ENCODE measurements at regions not wholly inside any gene's neighbourhood (a gene's known extent, or its start where the extent isn't known, plus 50 kb on each side); places are given as distances from the start of the nearest gene placed in this dataset.

DNA sequence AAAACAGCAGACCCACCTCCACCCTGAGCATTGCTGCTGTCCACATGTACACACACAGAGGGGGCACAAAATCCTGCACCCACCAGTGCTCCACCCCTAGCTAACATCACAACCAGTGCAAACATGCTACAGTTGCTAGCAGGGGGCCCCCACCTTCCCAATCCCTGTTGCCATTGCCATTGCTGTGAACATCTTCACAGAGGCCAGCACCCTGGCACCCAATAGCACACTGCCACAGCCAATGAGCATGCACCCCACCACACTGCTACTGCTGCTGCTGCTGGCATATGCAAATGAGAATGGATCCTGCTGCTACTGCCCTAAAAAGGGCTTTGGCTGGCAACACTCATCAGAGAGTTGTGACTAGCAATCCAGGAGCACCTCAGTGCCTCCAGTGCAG is 1061.9 kb downstream of the ARAP2 start:
- no peak for ATAC-seq (ENCODE audit: poor library complexity)
- intact Hi-C loops (cut with DNase I), result no loop called here
- DNase-seq, result no peak

- ATAC-seq (ENCODE audit: poor library complexity), result no peak
- intact Hi-C loops (cut with DNase I), result no loop called here
- no peak for DNase-seq
Measured at GRCh38 chr4:35189988-35190613, 1054.2 kb downstream of the ARAP2 start.

DNA sequence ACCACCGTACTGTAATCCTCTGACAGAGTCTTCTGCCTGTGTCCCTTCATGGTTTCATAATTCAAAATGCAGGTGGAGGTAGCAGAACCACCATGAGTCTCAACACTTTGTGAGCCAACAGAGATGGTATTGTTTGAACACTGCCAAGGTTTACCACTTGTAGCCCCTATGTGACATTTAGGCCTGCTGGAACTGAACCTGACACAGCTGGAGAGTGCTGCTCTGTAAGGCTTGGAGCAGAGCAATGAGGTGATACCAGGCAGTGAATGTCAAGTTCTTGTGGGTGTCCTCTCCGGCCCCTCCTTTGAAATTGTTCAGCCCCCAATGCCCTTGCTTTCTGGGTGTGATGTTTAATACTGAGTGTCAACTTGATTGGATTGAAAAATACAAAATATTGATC is 1042.9 kb downstream of the ARAP2 start:
- no peak for DNase-seq
- intact Hi-C loops (cut with DNase I), result no loop called here
- ATAC-seq (ENCODE audit: poor library complexity), result no peak

DNA sequence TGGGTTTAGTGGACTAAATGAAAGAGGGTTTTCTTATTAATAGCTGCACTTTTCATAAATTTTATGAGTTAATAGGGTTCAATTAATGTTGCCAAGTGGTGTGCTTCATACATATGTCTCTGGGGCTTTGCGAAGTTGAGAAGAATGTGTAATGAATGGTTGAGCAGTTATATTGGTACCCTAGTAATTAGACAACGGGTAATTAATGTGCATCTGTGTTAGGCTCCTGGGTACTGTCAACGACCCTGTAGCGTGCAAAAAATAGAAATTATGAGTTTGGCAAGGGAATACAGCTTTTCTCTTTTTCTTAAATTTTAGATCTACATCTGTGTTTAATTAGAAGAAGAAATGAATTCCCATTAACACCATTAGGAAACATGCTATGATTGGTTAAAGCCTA is 1027.7 kb downstream of the ARAP2 start:
- no peak for DNase-seq
- intact Hi-C loops (cut with DNase I), result no loop called here
- ATAC-seq (ENCODE audit: poor library complexity), result no peak

GRCh38 chr4:35217331-35217730 is 1027.0 kb downstream of the ARAP2 start:
- no peak for ATAC-seq (ENCODE audit: poor library complexity)
- intact Hi-C loops (cut with DNase I), result no loop called here
- no peak for DNase-seq

DNA sequence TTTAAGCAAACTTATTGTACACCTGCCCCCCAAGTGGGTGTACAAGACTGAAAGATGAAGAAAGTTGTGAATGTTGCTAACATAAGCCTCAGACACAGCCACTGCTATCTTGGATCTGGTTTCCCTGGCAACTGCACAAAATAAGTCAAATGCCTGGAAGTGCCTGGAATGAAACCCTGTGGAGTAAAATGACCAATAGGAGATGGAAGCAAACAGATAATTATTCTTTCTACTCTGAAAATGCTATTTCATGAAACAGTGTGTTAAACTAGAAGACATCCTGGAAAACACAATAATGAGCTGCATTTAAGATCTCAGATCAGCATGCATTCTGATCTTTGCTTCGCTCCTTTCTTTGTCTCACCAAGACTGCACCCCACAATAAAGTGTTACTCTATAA is 1016.0 kb downstream of the ARAP2 start:
- intact Hi-C loops (cut with DNase I), result no loop called here
- DNase-seq (no peak), ATAC-seq (ENCODE audit: poor library complexity) (no peak)

DNA sequence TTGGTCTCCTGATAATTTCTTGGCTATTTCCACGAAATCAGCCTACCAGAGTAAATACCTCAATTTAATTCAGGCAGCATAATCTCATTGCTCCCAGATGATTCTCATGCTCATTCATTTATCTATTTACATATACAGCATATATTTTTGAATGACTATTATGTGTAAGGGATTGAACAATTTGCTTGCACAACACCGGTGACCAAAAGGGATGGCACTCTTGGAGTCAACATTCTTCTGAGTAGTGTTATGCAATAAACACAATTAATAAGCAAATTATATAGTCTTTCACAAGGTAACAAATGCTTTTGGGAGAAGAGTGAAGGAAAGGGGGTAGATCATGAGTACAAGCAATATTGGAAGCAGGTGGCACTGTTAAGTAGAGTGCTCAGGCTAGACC is 1015.3 kb downstream of the ARAP2 start:
- no peak for ATAC-seq (ENCODE audit: poor library complexity)
- DNase-seq, result no peak
- intact Hi-C loops (cut with DNase I), result no loop called here

- DNase-seq, result no peak
- intact Hi-C loops (cut with DNase I), result no loop called here
- ATAC-seq (ENCODE audit: poor library complexity), result no peak
Measured at GRCh38 chr4:35237924-35238323, 1006.4 kb downstream of the ARAP2 start.

DNA sequence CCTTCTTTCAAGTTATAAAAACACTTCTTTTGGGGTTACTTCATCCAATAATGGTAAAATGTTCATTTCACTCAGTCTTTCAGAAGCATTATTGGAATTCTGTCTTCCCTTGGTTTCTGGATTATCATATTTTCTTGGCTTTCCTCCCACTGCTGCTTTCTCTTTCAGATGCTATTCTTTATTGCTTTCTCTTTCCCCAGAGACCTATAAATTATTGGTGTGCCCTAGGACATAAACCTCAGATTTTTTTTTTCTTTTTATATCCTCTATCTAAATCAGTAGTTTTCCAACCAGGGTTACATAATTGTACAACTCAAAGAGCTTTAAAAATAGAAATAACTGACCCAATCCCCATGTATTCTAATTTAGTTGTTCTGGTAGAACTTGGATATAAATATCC is 1005.5 kb downstream of the ARAP2 start:
- no peak for ATAC-seq (ENCODE audit: poor library complexity)
- intact Hi-C loops (cut with DNase I), result no loop called here
- no peak for DNase-seq

- intact Hi-C loops (cut with DNase I), result no loop called here
- ATAC-seq (ENCODE audit: poor library complexity), result no peak
- no peak for DNase-seq
Measured at GRCh38 chr4:35246493-35246892, 997.8 kb downstream of the ARAP2 start.

DNA sequence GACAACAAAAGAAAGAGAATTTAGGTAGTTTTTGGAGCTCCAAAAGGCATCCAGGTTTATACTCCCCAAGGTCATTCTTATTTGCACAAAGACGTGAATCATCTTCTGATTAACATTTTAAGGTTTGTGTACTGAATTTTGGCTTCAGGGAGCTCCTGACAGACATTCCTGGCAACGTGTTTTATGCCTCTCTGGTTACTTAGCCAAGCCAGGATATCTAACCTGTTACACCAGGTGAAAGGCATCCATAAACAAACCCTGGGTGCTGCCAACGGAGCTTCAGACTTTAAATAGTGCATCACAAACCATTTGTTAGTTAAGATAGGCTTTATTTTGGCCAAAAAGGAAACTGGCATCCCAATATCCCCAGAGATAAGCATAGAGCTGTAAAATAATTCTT is 997.3 kb downstream of the ARAP2 start:
- intact Hi-C loops (cut with DNase I), result no loop called here
- no peak for ATAC-seq (ENCODE audit: poor library complexity)
- no peak for DNase-seq

DNA sequence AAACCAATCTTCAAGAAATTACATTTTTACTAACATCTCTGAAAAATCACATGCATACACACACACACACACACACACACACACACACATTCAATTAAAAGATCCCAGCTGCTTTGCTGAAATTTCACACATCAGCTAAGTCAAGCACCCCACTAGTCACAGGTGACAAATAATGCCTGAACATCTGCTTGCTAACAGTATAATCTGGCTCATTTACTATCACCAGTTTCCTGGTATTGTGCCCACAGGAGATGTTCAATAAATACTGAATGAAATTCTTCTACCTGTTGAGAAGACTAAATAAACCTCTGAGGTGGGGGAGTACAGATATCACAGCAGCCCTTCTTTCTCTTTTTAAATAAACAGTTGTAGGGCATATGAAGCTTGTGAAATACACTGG is 994.0 kb downstream of the ARAP2 start:
- intact Hi-C loops (cut with DNase I), result no loop called here
- ATAC-seq (ENCODE audit: poor library complexity), result no peak
- no peak for DNase-seq

DNA sequence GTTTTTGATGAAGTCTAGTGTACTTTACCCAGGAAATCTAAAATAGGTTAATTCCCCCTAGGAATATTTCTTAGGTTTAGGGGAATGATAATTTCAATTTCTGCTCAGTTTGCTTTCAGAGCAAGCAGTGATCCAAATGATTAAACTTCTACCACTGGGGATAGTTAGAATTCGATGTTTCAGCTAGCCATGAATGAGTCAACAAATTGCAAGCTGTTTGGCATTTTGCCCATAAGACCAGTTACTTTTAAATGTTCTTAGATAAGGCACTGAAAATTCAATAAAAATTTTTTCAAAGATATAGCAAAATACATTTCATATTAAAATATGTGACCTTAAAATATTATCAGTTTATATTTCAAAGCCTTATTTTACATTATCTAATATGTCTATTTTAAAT is 993.6 kb downstream of the ARAP2 start:
- intact Hi-C loops (cut with DNase I), result no loop called here
- no peak for ATAC-seq (ENCODE audit: poor library complexity)

DNA sequence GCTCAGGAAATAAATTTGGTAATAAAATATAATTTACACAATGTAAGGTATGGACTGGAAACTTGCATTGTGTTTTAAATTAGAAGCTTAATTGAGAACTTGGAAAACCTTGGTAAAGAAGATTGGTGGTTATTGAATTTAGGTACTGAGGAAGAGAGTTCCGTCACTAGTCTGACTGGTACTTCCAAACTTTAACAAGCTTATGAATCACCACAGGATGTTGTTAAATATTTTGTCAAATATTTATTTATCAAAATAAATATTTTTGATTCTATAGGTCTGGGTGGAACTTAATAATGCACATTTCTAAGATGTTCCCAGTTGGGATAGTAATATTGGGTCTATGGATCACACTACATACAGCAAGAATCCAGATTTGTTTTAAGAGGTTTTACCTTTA is 992.2 kb downstream of the ARAP2 start:
- DNase-seq, result no peak
- intact Hi-C loops (cut with DNase I), result no loop called here
- no peak for ATAC-seq (ENCODE audit: poor library complexity)

More for the DNA sequence above, 993.6 kb downstream of the ARAP2 start:
- no peak for DNase-seq

GRCh38 chr4:35252866-35253265 is 991.4 kb downstream of the ARAP2 start:
- intact Hi-C loops (cut with DNase I), result no loop called here
- no peak for ATAC-seq (ENCODE audit: poor library complexity)
- DNase-seq, result no peak

GRCh38 chr4:35253331-35253730 is 991.0 kb downstream of the ARAP2 start:
- DNase-seq, result no peak
- intact Hi-C loops (cut with DNase I), result no loop called here
- no peak for ATAC-seq (ENCODE audit: poor library complexity)

GRCh38 chr4:35286434-35286833 is 957.9 kb downstream of the ARAP2 start:
- ATAC-seq (ENCODE audit: poor library complexity) (no peak), DNase-seq (no peak)
- intact Hi-C loops (cut with DNase I), result no loop called here

DNA sequence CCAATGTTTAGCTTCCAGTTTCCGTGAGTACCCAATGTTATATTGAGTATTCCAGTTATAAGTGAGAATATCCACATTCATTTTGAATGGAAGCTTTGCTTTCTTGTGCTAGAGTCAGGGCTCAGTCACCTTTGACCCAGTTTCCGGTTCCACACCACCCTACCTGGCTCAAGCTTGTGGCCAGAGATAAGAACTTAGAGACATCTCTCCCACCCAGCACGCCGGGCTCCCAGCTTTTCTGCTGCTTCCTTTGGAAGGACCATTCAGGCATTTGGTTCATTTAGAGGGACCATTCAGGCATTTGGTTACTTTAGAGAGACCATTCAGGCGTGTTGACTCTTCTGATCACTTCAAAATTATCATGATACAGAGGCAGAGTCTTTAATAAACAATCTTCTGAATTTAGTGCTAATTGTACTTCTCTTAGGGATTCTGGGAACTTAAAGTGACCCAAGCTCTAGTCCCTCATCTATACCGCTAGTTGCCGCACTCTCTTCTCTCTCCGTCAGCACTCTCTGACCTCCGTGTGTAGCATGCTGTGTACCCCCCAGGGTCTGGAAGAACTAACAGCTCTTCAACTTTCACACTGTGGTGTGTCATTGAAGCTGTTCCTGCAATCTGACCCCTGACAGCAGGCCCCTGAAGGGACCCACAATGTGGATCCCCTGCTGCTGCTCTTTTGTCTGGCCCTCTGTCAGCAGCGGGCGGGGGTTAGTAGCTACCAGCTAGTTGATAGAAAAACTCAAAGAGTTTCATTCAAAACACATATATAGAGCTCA is 943.1 kb downstream of the ARAP2 start:
- DNase-seq, result no peak
- intact Hi-C loops (cut with DNase I), result no loop called here
- ATAC-seq (ENCODE audit: poor library complexity), result no peak

GRCh38 chr4:35315419-35315818 is 928.9 kb downstream of the ARAP2 start:
- intact Hi-C loops (cut with DNase I), result no loop called here
- ATAC-seq (ENCODE audit: poor library complexity), result no peak
- DNase-seq, result no peak

GRCh38 chr4:35325908-35326453 is 918.3 kb downstream of the ARAP2 start:
- DNase-seq, result no peak
- intact Hi-C loops (cut with DNase I), result no loop called here
- ATAC-seq (ENCODE audit: poor library complexity), result no peak
